ENCODE measurements at regions not wholly inside any gene's neighbourhood (a gene's known extent, or its start where the extent isn't known, plus 50 kb on each side); places are given as distances from the start of the nearest gene placed in this dataset.
"Not testable (repeated sequence)": the region's sequence is repeated elsewhere in the genome, so short reads cannot be mapped to it uniquely, and the experiment has no call there.

DNA sequence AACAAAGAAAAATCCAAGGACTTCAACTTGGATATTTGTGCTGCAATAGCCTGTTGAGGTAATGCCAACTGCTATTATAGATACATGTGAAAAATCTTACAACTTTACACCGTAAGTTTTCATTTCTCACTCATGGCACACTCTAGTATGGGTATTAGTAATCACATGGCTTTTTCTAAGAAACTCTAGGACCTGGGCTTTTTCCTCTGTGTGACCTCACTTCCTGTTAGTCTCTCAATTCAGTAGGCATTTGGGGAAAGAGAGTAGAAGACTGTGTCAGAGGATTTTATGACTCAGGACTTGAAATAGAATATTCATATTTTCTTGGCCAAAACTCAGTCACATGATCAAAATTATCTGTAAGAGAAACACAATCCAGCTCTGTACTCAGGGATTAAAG, 1049.9 kb downstream of the REEP3 start:
- DNase-seq (no peak), ATAC-seq (no peak)
- no peaks in the 10 kb centered on the region for H3K36me3 ChIP-seq (ENCODE audit: low read depth)
- H3K4me1 ChIP-seq (ENCODE audit: low read depth): peaks cover 8% of the 10 kb centered on the region
- peaks cover 4% of the 10 kb centered on the region for H3K9me3 ChIP-seq
- intact Hi-C loops (cut with DNase I, micrococcal nuclease): no loop called here
- TF ChIP-seq, protein P1, sequence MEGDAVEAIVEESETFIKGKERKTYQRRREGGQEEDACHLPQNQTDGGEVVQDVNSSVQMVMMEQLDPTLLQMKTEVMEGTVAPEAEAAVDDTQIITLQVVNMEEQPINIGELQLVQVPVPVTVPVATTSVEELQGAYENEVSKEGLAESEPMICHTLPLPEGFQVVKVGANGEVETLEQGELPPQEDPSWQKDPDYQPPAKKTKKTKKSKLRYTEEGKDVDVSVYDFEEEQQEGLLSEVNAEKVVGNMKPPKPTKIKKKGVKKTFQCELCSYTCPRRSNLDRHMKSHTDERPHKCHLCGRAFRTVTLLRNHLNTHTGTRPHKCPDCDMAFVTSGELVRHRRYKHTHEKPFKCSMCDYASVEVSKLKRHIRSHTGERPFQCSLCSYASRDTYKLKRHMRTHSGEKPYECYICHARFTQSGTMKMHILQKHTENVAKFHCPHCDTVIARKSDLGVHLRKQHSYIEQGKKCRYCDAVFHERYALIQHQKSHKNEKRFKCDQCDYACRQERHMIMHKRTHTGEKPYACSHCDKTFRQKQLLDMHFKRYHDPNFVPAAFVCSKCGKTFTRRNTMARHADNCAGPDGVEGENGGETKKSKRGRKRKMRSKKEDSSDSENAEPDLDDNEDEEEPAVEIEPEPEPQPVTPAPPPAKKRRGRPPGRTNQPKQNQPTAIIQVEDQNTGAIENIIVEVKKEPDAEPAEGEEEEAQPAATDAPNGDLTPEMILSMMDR (IDR thresholded peaks at IDR 0.05): no peak
- no peak overlapping the region for H3K4me3 ChIP-seq

GRCh38 chr10:64573623-64574325, 1052.6 kb downstream of the REEP3 start:
- Histone ChIP-seq H3K4me1 (ENCODE audit: low read depth) (peaks cover 8% of the 10 kb centered on the region), H3K36me3 (ENCODE audit: low read depth) (no peaks in the 10 kb centered on the region), H3K4me3 (no peak overlapping the region), H3K9me3 (no peaks in the 10 kb centered on the region)
- TF ChIP-seq, protein P1 (IDR thresholded peaks at IDR 0.05): no peak
- DNase-seq (peak in 1 of 3 donors; percentile 17), ATAC-seq (peak; percentile 94)
- intact Hi-C loops (cut with DNase I, micrococcal nuclease): no loop called here

DNA sequence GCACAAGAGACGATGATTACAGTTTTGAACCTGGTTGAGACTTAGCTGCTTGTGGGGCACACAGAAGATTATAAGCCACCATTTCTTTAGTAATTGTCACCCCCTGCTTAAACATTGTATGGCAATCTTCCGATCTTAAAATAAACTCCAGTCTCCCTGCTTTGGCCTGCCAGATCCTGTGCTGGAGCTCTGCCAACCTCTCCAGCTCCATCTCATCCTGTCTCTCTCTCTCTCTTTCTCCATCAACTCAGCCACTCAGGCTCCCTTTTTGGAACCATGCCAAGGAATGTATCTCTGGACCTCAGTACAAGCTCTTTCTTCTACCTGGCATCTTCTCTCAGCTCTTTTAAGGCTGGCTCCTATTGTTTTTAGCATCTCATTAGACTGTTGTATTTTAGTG, 1053.2 kb downstream of the REEP3 start:
- DNase-seq: peak in 1 of 3 donors; percentile 22
- no peaks in the 10 kb centered on the region for H3K36me3 ChIP-seq (ENCODE audit: low read depth)
- H3K4me1 ChIP-seq (ENCODE audit: low read depth): peaks cover 8% of the 10 kb centered on the region
- TF ChIP-seq, protein P1 (IDR thresholded peaks at IDR 0.05): no peak
- intact Hi-C loops (cut with DNase I, micrococcal nuclease): no loop called here
- ATAC-seq: peak; percentile 12
- H3K9me3 ChIP-seq: no peaks in the 10 kb centered on the region
- H3K4me3 ChIP-seq: no peak overlapping the region

- no peaks in the 10 kb centered on the region for H3K9me3 ChIP-seq
- intact Hi-C loops (cut with DNase I, micrococcal nuclease): no loop called here
- peaks cover 8% of the 10 kb centered on the region for H3K4me1 ChIP-seq (ENCODE audit: low read depth)
- no peak overlapping the region for H3K4me3 ChIP-seq
- TF ChIP-seq, protein P1 (IDR thresholded peaks at IDR 0.05): no peak
- no peaks in the 10 kb centered on the region for H3K36me3 ChIP-seq (ENCODE audit: low read depth)
- no peak for ATAC-seq
- DNase-seq: no peak
Observed at GRCh38 chr10:64576497-64576896, 1055.3 kb downstream of the REEP3 start.

GRCh38 chr10:64578757-64579156, 1057.6 kb downstream of the REEP3 start:
- intact Hi-C loops (cut with DNase I, micrococcal nuclease); H3K4me1 ChIP-seq (ENCODE audit: low read depth); H3K36me3 ChIP-seq (ENCODE audit: low read depth); ATAC-seq; H3K4me3 ChIP-seq; H3K9me3 ChIP-seq; DNase-seq: not testable (repeated sequence)

GRCh38 chr10:64586934-64587503, 1065.8 kb downstream of the REEP3 start:
- peaks cover 2% of the 10 kb centered on the region for H3K9me3 ChIP-seq
- DNase-seq: no peak
- H3K4me1 ChIP-seq (ENCODE audit: low read depth): no peaks in the 10 kb centered on the region
- H3K4me3 ChIP-seq: no peak overlapping the region
- no peak for ATAC-seq
- intact Hi-C loops (cut with DNase I, micrococcal nuclease): no loop called here
- no peaks in the 10 kb centered on the region for H3K36me3 ChIP-seq (ENCODE audit: low read depth)
- TF ChIP-seq, protein P1 (IDR thresholded peaks at IDR 0.05): no peak
